IPS-18c (cell line): ENCODE measurements at regions not wholly inside any gene's neighbourhood (a gene's known extent, or its start where the extent isn't known, plus 50 kb on each side); places are given as distances from the start of the nearest gene placed in this dataset.

Source experiments
- H3K4me3 ChIP-seq: 2 replicates; pipeline ENCODE4 v1.7.0; 2013; ENCODE audit warnings: low read depth, mild to moderate bottlenecking, low read length, moderate library complexity; ENCODE audit not compliant: insufficient read depth
- H3K9me3 ChIP-seq: one replicate; pipeline ENCODE4 v1.6.1; 2013; ENCODE audit warnings: mild to moderate bottlenecking, low read length, moderate library complexity; ENCODE audit not compliant: control insufficient read depth, insufficient read depth

GRCh38 chr15:62486041-62486440, 321.0 kb upstream of the C2CD4B start:
- Histone ChIP-seq H3K4me3 (no peak overlapping the region), H3K9me3 (no peaks in the 10 kb centered on the region)

GRCh38 chr15:62488387-62488786, 323.3 kb upstream of the C2CD4B start:
- H3K4me3 ChIP-seq = no peak overlapping the region
- no peaks in the 10 kb centered on the region for H3K9me3 ChIP-seq

DNA sequence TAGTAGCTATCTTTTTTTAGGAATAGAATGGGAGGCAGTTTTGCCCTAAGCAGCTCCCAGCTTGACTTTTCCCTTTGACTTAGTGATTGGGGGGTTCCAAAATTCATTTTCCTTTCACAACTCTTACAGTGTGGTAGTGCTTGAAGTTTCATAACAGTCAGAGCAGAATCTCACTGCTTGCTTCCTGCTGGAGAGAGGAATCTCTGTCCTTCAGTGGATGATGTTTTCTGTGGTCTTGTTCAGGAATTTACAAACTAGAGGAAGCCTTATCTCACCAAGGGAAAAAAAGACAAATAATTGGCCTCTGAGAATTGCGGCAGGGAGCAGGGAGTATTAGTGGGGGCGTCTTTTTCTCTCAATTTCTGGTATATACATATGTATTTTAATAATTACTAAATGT, 326.6 kb upstream of the C2CD4B start:
- no peak overlapping the region for H3K4me3 ChIP-seq
- no peaks in the 10 kb centered on the region for H3K9me3 ChIP-seq

- H3K4me3 ChIP-seq = no peak overlapping the region
- H3K9me3 ChIP-seq = no peaks in the 10 kb centered on the region
Observed at GRCh38 chr15:62492900-62493299, 327.8 kb upstream of the C2CD4B start.

DNA sequence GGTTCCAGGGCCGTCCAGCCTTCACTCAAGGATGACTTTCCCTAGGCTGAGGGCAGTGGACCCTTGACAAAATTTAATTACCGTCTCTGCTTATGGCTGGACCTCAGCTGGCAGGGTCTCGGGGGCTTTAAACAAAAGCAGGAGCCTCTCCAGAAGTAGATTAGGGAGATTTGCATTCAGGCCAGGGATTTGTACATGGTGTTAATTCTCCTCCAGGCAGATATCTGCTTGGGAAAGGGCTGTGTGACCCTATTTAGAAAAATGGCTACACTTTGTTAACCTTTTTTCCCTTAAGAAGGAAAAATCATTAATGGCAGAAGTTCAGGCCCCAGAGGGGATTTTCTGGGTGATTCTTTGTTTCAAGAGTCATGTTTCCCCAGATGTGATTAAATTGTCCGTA, 329.1 kb upstream of the C2CD4B start:
- Histone ChIP-seq H3K9me3 (no peaks in the 10 kb centered on the region), H3K4me3 (no peak overlapping the region)

DNA sequence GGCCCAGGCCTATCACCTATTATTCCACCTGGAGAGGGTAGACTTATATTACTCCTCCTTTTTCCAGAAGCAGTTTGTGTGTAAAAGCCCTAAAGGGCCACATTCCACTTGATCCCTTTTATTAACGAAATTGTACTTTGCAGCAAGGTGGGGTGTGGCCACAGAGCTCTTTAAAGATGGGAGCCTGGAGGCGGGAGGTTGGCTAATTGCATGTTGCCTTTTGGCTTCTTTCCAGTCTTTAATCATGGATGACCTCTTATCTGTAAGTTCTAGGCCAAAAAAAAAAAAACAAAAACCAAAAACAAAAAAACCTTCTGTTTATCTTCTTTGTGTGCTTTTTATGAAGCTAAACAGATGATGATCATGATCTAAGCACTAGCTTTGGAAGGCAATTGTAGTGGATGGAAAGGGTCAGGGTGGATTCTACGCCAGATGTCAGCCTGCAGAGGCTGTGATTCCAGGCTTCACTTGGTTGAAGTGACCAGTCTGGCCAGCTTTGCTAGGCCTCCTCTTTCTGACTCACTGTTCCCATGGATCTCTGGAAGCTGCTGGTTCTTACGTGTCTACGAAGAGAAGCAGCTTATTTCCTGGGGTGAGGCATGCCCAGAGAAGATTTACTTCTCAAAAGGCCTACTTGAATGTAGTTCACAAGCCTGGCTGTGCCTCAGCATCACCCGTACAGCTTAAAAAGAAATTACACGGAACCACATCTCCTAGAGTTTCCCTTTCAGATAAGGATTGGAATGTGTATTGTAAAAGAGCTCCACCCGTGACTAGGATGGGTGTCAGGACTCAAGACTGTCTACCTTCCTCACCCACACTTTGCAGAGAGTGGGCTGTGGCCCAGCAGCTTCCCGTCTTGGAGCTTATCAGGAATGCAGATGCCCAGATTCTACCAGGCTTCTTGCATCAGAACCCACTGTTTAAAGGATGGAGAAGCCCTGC, 330.9 kb upstream of the C2CD4B start:
- H3K9me3 ChIP-seq = no peaks in the 10 kb centered on the region
- H3K4me3 ChIP-seq = no peak overlapping the region

GRCh38 chr15:62497356-62497755, 332.3 kb upstream of the C2CD4B start:
- H3K9me3 ChIP-seq = no peaks in the 10 kb centered on the region
- H3K4me3 ChIP-seq = no peak overlapping the region

DNA sequence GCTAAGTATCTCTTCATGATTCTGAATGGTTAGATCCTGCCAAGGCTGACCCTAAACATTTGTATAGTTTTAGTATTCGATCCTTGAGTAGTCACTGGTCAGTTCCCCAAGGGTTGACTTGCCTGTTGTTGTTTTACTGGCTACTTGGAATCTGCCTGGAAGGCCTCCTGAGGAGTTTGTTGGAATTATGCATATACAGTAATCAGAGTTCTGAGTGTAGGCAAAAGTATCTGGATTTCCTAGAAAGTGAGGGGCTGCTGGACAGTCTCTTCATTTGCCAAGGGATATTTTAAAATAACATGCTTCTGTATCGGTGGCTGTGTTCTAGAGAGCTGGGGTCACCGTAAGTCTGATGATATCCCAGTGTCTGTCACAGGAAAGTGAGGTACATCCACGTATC, 333.2 kb upstream of the C2CD4B start:
- Histone ChIP-seq H3K9me3 (no peaks in the 10 kb centered on the region), H3K4me3 (no peak overlapping the region)

DNA sequence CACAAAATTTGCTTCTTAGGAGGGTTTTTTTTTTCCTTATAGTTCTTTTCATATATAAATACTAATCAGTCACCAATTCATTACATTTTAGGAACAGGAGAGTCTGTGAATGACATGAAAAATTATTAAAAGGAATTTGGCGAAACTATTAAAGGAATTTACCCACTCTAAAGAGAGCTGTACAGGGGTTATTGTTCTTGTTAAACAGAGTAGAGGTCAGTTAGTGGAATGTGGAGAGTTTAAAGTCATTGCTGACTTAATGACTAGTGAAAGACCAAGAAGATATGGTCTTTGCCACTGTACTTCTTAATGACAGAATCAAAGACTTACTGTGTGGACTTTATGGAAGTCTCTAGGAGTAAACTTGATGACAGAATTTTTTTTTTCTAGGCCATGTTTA, 333.6 kb upstream of the C2CD4B start:
- Histone ChIP-seq H3K4me3 (no peak overlapping the region), H3K9me3 (no peaks in the 10 kb centered on the region)

DNA sequence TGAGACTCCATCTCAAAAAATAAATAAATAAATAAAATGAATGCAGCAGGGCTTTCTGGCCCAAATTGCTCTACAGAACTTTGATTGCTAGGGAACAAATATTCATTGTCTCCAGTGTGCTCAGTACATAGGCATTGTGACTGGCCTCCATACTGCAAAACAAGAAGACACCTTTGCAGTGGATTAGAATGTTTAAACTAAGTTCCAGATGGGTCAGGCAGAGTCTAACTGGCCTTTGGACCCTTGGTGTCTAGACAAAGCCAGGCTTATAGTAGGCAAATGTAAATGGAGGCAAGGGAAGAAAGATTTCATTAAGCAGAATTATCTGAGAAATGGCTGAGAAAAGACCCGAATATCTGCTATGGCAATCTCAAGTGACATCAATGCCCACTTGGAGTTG, 335.2 kb upstream of the C2CD4B start:
- H3K4me3 ChIP-seq = no peak overlapping the region
- H3K9me3 ChIP-seq = no peaks in the 10 kb centered on the region

- Histone ChIP-seq H3K9me3 (no peaks in the 10 kb centered on the region), H3K4me3 (no peak overlapping the region)
Observed at GRCh38 chr15:62502451-62502850, 337.4 kb upstream of the C2CD4B start.

DNA sequence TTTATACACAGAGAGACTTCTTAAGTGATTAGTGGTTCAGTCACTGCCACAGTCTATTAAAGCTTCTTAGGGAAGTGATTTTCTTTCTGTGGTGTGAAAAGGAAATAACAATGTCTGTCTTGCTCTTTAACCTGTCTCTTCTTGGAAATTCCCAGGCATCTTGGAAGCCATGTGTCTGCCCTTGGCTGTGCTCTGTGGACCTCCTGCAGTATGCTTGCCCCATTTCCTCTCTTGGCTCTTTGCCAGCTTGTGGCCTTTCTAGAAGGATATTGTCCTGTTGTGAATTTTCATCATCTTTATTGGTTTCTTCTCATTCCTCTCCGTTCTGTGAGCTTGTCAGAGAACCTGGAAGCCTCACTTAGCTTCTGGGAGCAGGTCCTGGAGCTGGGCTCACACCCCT, 338.4 kb upstream of the C2CD4B start:
- no peak overlapping the region for H3K4me3 ChIP-seq
- H3K9me3 ChIP-seq = no peaks in the 10 kb centered on the region

DNA sequence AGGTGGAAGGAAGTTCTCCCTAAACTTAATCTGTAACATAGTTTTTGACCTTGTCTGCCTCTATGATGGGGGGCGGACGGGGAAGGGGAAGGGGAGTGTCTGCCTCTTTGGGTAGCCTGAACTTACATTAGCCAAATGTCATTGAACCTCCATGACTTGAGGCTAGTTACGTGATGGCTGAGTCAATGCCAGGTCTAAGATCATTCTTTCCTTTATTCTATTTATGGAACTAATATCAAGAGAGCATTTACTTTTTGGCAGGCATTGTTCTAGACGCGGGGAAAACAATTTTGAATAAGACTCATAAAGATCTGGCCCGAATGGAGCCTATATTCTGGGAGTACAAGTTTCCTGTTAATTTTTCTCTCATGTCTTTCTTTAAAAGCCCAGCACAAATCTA, 340.7 kb upstream of the C2CD4B start:
- H3K4me3 ChIP-seq = no peak overlapping the region
- H3K9me3 ChIP-seq = no peaks in the 10 kb centered on the region

GRCh38 chr15:62506217-62506805, 341.2 kb upstream of the C2CD4B start:
- no peak overlapping the region; the same call in 1 of the 2 replicates for H3K4me3 ChIP-seq

DNA sequence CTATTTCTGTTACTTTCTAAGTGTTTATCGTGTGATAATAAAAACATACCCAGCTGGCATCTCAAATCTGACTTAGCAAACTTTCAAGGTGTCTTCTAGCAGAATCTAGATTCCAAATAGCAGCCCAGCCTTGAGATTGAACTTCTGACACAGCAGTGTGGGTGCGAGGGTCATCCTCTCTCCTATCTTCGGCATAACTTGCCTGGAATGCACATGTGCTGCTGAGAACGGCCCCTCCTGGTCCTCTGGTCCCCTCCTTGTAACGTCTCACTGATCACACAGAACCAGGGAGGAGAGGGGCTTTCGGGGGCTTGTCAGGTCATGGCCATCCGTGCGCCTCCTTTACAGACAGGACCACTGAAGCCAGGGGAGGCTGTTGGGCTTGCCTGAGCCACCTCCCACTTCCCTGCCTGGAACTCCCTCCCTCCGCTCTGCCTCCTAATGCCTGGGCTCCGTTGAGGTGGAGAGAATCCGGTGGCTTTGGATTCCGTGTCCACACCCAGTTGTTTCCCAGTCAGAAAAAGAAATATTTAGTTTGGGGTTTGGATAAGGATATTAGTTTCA, 344.4 kb upstream of the C2CD4B start:
- H3K4me3 ChIP-seq = no peak overlapping the region
- no peaks in the 10 kb centered on the region for H3K9me3 ChIP-seq

More at GRCh38 chr15:62506217-62506805, 341.2 kb upstream of the C2CD4B start:
- no peaks in the 10 kb centered on the region for H3K9me3 ChIP-seq

DNA sequence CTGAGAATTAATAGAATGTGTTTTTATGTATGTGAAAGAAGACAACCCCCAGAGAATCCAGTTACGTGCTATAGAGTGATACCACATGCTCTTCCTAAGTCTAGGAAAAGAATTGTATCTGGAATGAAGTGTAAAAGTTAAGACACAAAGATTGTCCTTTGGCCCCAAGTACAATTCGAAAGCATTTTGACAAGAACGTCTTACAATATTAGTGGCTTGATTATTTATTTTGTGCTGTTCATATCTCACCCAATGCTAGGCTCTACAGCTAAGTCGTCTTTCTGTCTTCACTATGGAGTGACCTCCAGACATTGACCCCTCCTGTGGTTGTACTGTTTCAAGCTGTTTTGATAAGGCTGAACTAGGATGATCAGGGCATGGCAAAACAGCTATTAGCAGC, 345.7 kb upstream of the C2CD4B start:
- Histone ChIP-seq H3K9me3 (no peaks in the 10 kb centered on the region), H3K4me3 (no peak overlapping the region)

DNA sequence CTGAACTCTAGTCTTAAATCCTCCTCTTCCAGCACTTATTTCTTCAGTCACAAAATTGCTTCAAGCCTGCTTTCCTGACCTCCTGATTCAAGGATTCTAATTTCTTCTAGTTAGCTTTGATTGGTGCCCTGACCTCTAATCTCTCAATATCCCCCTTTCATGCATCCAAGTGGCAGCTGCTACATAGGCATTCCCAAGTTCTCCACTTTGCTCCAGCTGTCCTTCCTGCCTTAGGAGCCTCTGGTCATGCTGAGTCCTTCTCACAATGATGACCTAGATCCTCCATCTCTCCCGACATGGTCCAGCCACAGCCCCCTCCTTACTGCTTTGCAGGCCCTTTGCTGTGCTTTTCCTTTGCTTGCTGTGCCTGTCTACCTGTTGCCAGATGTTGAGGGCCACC, 347.8 kb upstream of the C2CD4B start:
- H3K4me3 ChIP-seq = no peak overlapping the region
- no peaks in the 10 kb centered on the region for H3K9me3 ChIP-seq

- Histone ChIP-seq H3K9me3 (no peaks in the 10 kb centered on the region), H3K4me3 (no peak overlapping the region)
Observed at GRCh38 chr15:62513893-62514292, 348.8 kb upstream of the C2CD4B start.
